HEK293T (cell line): ENCODE measurements at regions not wholly inside any gene's neighbourhood (a gene's known extent, or its start where the extent isn't known, plus 50 kb on each side); places are given as distances from the start of the nearest gene placed in this dataset.

Source experiments
- CTCF ChIA-PET: fragments of 350-600 bp; formaldehyde crosslinking; extraction: SDS; loops from one replicate; lab custom pipeline; 2021; ENCODE audit warnings: antibody characterized with exemption, inconsistent platforms; lab: Yijun Ruan, JAX
- POLR2A ChIA-PET: fragments of 350-600 bp; formaldehyde crosslinking; extraction: SDS; loops from one replicate; lab custom pipeline; 2020; ENCODE audit warnings: antibody characterized with exemption, inconsistent platforms; lab: Yijun Ruan, JAX
- DNase-seq: peaks from one replicate; pipeline ENCODE4 v3.0.0; 2012; ENCODE audit warnings: mixed read lengths; ENCODE audit errors: extremely low spot score
- ARNT ChIP-seq: fragments of 450-650 bp; IDR thresholded peaks from 2 replicates; pipeline ENCODE4 v1.6.1; 2017; ENCODE audit warnings: mild to moderate bottlenecking
- BHLHE40 ChIP-seq: fragments of 450-650 bp; IDR thresholded peaks from 2 replicates; pipeline ENCODE4 v1.6.1; 2016; ENCODE audit warnings: mild to moderate bottlenecking, moderate library complexity, borderline replicate concordance
- CTBP1 ChIP-seq: fragments of 450-650 bp; IDR thresholded peaks from 2 replicates; pipeline ENCODE4 v1.6.1; 2016; ENCODE audit warnings: borderline replicate concordance
- ELF4 ChIP-seq: fragments of 450-650 bp; IDR thresholded peaks from 2 replicates; pipeline ENCODE4 v1.6.1; 2017; ENCODE audit warnings: antibody characterized with exemption
- FOXA1 ChIP-seq: fragments of 450-650 bp; IDR thresholded peaks from 2 replicates; pipeline ENCODE4 v1.6.1; 2016; ENCODE audit warnings: mild to moderate bottlenecking
- FOXK2 ChIP-seq: fragments of 450-650 bp; IDR thresholded peaks from 2 replicates; pipeline ENCODE4 v1.6.1; 2016; ENCODE audit warnings: mild to moderate bottlenecking
- FOXM1 ChIP-seq: fragments of 450-650 bp; IDR thresholded peaks from 2 replicates; pipeline ENCODE4 v1.6.1; 2017; ENCODE audit warnings: mild to moderate bottlenecking, borderline replicate concordance
- HDGF ChIP-seq: fragments of 450-650 bp; IDR thresholded peaks from 2 replicates; pipeline ENCODE4 v1.6.1; 2017; ENCODE audit warnings: antibody characterized with exemption, borderline replicate concordance
- L3MBTL2 ChIP-seq: fragments of 450-650 bp; conservative IDR thresholded peaks from 2 replicates; pipeline ENCODE4 v1.6.1; 2016; ENCODE audit warnings: mild to moderate bottlenecking
- LEF1 ChIP-seq: fragments of 450-650 bp; IDR thresholded peaks from 2 replicates; pipeline ENCODE4 v1.6.1; 2017; ENCODE audit warnings: mild to moderate bottlenecking, borderline replicate concordance
- NFRKB ChIP-seq: fragments of 450-650 bp; IDR thresholded peaks from 2 replicates; pipeline ENCODE4 v1.6.1; 2016; ENCODE audit warnings: mild to moderate bottlenecking, moderate library complexity
- PKNOX1 ChIP-seq: fragments of 450-650 bp; IDR thresholded peaks from 2 replicates; pipeline ENCODE4 v1.6.1; 2016
- SP1 ChIP-seq: fragments of 450-650 bp; IDR thresholded peaks from 2 replicates; pipeline ENCODE4 v1.6.1; 2017
- SUZ12 ChIP-seq: fragments of 450-650 bp; IDR thresholded peaks from 2 replicates; pipeline ENCODE4 v1.6.1; 2016; ENCODE audit warnings: mild to moderate bottlenecking
- TARDBP ChIP-seq: fragments of 450-650 bp; IDR thresholded peaks from 2 replicates; pipeline ENCODE4 v1.6.1; 2016
- ZNF384 ChIP-seq: fragments of 450-650 bp; IDR thresholded peaks from 2 replicates; pipeline ENCODE4 v1.6.1; 2016

- DNase-seq: no peak
- POLR2A ChIA-PET: no interaction called here
- CTCF ChIA-PET: no interaction called here
- TF ChIP-seq CTBP1 (no peak), FOXA1 (no peak), L3MBTL2 (no peak), ARNT (no peak), FOXK2 (no peak), SUZ12 (no peak), FOXM1 (no peak), PKNOX1 (no peak), LEF1 (no peak), BHLHE40 (no peak), ELF4 (no peak), HDGF (no peak), NFRKB (no peak), SP1 (no peak), ZNF384 (no peak)
These were observed 255.6 kb upstream of the SEMA6D start for GRCh38 chr15:47461652-47462141.

GRCh38 chr15:47466357-47466756 lies 250.9 kb upstream of the SEMA6D start:
- TF ChIP-seq ARNT: no peak
- TF ChIP-seq SUZ12: no peak
- TF ChIP-seq FOXM1: no peak
- TF ChIP-seq L3MBTL2: no peak
- no peak for TF ChIP-seq TARDBP
- no peak for TF ChIP-seq LEF1
- TF ChIP-seq HDGF: no peak
- TF ChIP-seq CTBP1: no peak
- TF ChIP-seq FOXK2: no peak
- TF ChIP-seq ELF4: no peak
- no peak for TF ChIP-seq ZNF384
- TF ChIP-seq NFRKB: no peak
- no peak for TF ChIP-seq BHLHE40
- no peak for TF ChIP-seq PKNOX1
- no peak for TF ChIP-seq SP1
- no peak for DNase-seq
- POLR2A ChIA-PET: no interaction called here
- CTCF ChIA-PET: no interaction called here

GRCh38 chr15:47470983-47471382 lies 246.3 kb upstream of the SEMA6D start:
- DNase-seq: no peak
- ChIA-PET CTCF (interaction anchor here (0.9 kb wide), 1 partner anchor 28 kb away, joined by 3 read pairs; no protein-coding TSS in a partner anchor), POLR2A (no interaction called here)
- TF ChIP-seq NFRKB (no peak), CTBP1 (no peak), FOXK2 (no peak), PKNOX1 (no peak), LEF1 (no peak), FOXA1 (no peak), TARDBP (no peak), BHLHE40 (no peak), ZNF384 (no peak), ELF4 (no peak), SUZ12 (no peak), SP1 (no peak), FOXM1 (no peak), HDGF (no peak), ARNT (no peak), L3MBTL2 (no peak)

GRCh38 chr15:47473106-47473725 lies 244.1 kb upstream of the SEMA6D start:
- no peak for DNase-seq
- ChIA-PET POLR2A (no interaction called here), CTCF (no interaction called here)
- TF ChIP-seq CTBP1: no peak
- no peak for TF ChIP-seq TARDBP
- TF ChIP-seq ZNF384: no peak
- no peak for TF ChIP-seq SP1
- no peak for TF ChIP-seq LEF1
- TF ChIP-seq L3MBTL2: no peak
- TF ChIP-seq PKNOX1: no peak
- no peak for TF ChIP-seq SUZ12
- TF ChIP-seq ELF4: no peak
- no peak for TF ChIP-seq NFRKB
- TF ChIP-seq FOXK2: no peak
- TF ChIP-seq HDGF: no peak
- TF ChIP-seq FOXA1: no peak
- no peak for TF ChIP-seq BHLHE40
- TF ChIP-seq ARNT: no peak
- no peak for TF ChIP-seq FOXM1

GRCh38 chr15:47473832-47474231 lies 243.5 kb upstream of the SEMA6D start:
- no peak for DNase-seq
- ChIA-PET CTCF (no interaction called here), POLR2A (no interaction called here)
- no peak for TF ChIP-seq SUZ12
